Lower lobe of right lung (tissue), 2 donors: ENCODE measurements at regions not wholly inside any gene's neighbourhood (a gene's known extent, or its start where the extent isn't known, plus 50 kb on each side); places are given as distances from the start of the nearest gene placed in this dataset.

Experiments
- ATAC-seq, 2 donors: fragments of 200-7000 bp; cut with Tn5 transposase; one replicate each; pipeline ENCODE4 v1.9.1; 2020 to 2022; ENCODE audit warnings: mild to moderate bottlenecking in 2 of 2, moderate library complexity in 2 of 2
- DNase-seq: peaks from one replicate; pipeline ENCODE4 v3.0.0-alpha.2; 2020
- H3K27ac ChIP-seq: fragments of 200-600 bp; one replicate; pipeline ENCODE4 v1.8.0; 2022
- H3K27me3 ChIP-seq: fragments of 200-600 bp; one replicate; pipeline ENCODE4 v1.8.0; 2022; ENCODE audit warnings: low read depth
- H3K36me3 ChIP-seq: fragments of 200-600 bp; one replicate; pipeline ENCODE4 v1.8.0; 2022; ENCODE audit warnings: mild to moderate bottlenecking
- H3K4me1 ChIP-seq: fragments of 200-600 bp; one replicate; pipeline ENCODE4 v1.8.0; 2022
- H3K4me3 ChIP-seq: fragments of 200-600 bp; one replicate; pipeline ENCODE4 v1.8.0; 2022; ENCODE audit warnings: mild to moderate bottlenecking
- H3K9me3 ChIP-seq: fragments of 200-600 bp; one replicate; pipeline ENCODE4 v1.8.0; 2022
- CTCF ChIP-seq: fragments of 200-600 bp; IDR thresholded peaks from one replicate; pipeline ENCODE4 v1.8.0; 2022; ENCODE audit warnings: antibody characterized with exemption, mild to moderate bottlenecking
- intact Hi-C: fragments of 100-400 bp; cut with DNase I; formaldehyde crosslinking; loops from one replicate; pipeline ENCODE4 v1.11.0; 2022
- donor health status: DM: no; HTN: yes; CAD: no; lungs with severe emphysema.

- Histone ChIP-seq H3K9me3 (no peaks in the 10 kb centered on the region), H3K4me3 (no peak overlapping the region), H3K27ac (no peak overlapping the region), H3K36me3 (no peaks in the 10 kb centered on the region), H3K27me3 (no peaks in the 10 kb centered on the region), H3K4me1 (no peaks in the 10 kb centered on the region)
- no peak for DNase-seq
- no peak for ATAC-seq
- intact Hi-C loops, result no loop called here
- no peak for TF ChIP-seq CTCF
Observed at GRCh38 chrX:82031250-82031649, 829.3 kb downstream of the SH3BGRL start.

- no peak for ATAC-seq
- H3K4me3 ChIP-seq, result no peak overlapping the region
- no peak for DNase-seq
- no peaks in the 10 kb centered on the region for H3K4me1 ChIP-seq
- intact Hi-C loops, result no loop called here
- no peaks in the 10 kb centered on the region for H3K27me3 ChIP-seq
- no peaks in the 10 kb centered on the region for H3K36me3 ChIP-seq
- no peaks in the 10 kb centered on the region for H3K9me3 ChIP-seq
- TF ChIP-seq CTCF, result no peak
- H3K27ac ChIP-seq, result no peak overlapping the region
Observed at GRCh38 chrX:82038793-82039192, 836.9 kb downstream of the SH3BGRL start.

GRCh38 chrX:82041034-82041433 lies 839.1 kb downstream of the SH3BGRL start:
- intact Hi-C loops, result no loop called here
- H3K4me1 ChIP-seq, result no peaks in the 10 kb centered on the region
- H3K27me3 ChIP-seq, result no peaks in the 10 kb centered on the region
- H3K27ac ChIP-seq, result no peak overlapping the region
- H3K36me3 ChIP-seq, result no peaks in the 10 kb centered on the region
- DNase-seq (no peak), ATAC-seq (no peak)
- no peak for TF ChIP-seq CTCF
- H3K4me3 ChIP-seq, result no peak overlapping the region
- H3K9me3 ChIP-seq, result no peaks in the 10 kb centered on the region

- no peak for ATAC-seq
Observed at GRCh38 chrX:82058728-82059127, 856.8 kb downstream of the SH3BGRL start.

GRCh38 chrX:82070948-82071347 lies 869.0 kb downstream of the SH3BGRL start:
- DNase-seq (no peak), ATAC-seq (no peak)
- H3K4me1 ChIP-seq, result no peaks in the 10 kb centered on the region
- H3K27me3 ChIP-seq, result no peaks in the 10 kb centered on the region
- intact Hi-C loops, result no loop called here
- H3K27ac ChIP-seq, result no peak overlapping the region
- no peaks in the 10 kb centered on the region for H3K9me3 ChIP-seq
- H3K4me3 ChIP-seq, result no peak overlapping the region
- TF ChIP-seq CTCF, result no peak
- H3K36me3 ChIP-seq, result no peaks in the 10 kb centered on the region

More at GRCh38 chrX:82058728-82059127, 856.8 kb downstream of the SH3BGRL start:
- no peak for DNase-seq
- no peaks in the 10 kb centered on the region for H3K36me3 ChIP-seq
- H3K27me3 ChIP-seq, result no peaks in the 10 kb centered on the region
- H3K27ac ChIP-seq, result no peak overlapping the region
- H3K4me1 ChIP-seq, result no peaks in the 10 kb centered on the region
- intact Hi-C loops, result no loop called here
- no peaks in the 10 kb centered on the region for H3K9me3 ChIP-seq
- no peak for TF ChIP-seq CTCF
- H3K4me3 ChIP-seq, result no peak overlapping the region

GRCh38 chrX:82081027-82081426 lies 879.1 kb downstream of the SH3BGRL start:
- H3K27me3 ChIP-seq, result no peaks in the 10 kb centered on the region
- TF ChIP-seq CTCF, result no peak
- no peak for ATAC-seq
- H3K9me3 ChIP-seq, result no peaks in the 10 kb centered on the region
- intact Hi-C loops, result no loop called here
- no peaks in the 10 kb centered on the region for H3K4me1 ChIP-seq
- H3K4me3 ChIP-seq, result no peak overlapping the region
- no peaks in the 10 kb centered on the region for H3K36me3 ChIP-seq
- no peak for DNase-seq
- no peak overlapping the region for H3K27ac ChIP-seq
